Epithelial cell of esophagus (primary cell): ENCODE measurements at regions not wholly inside any gene's neighbourhood (a gene's known extent, or its start where the extent isn't known, plus 50 kb on each side); places are given as distances from the start of the nearest gene placed in this dataset.

Experiments used
- DNase-seq: peaks from one replicate; pipeline ENCODE4 v3.0.0; 2010; ENCODE audit warnings: low read depth
- H3K4me3 ChIP-seq: 2 replicates; pipeline ENCODE4 v1.5.1; 2011; ENCODE audit warnings: mild to moderate bottlenecking, low read length, control low read depth
- CTCF ChIP-seq: IDR thresholded peaks from 2 replicates; pipeline ENCODE4 v1.5.1; 2011; ENCODE audit warnings: low read depth, mild to moderate bottlenecking, low read length, control low read depth, inconsistent platforms; ENCODE audit not compliant: insufficient read depth; ENCODE audit errors: missing control alignments

- no peak for TF ChIP-seq CTCF
- H3K4me3 ChIP-seq: no peak overlapping the region
- no peak for DNase-seq
These were observed 105.1 kb upstream of the ATP1B1 start for GRCh38 chr1:169001353-169001752.

- H3K4me3 ChIP-seq: no peak overlapping the region
- DNase-seq: no peak
- no peak for TF ChIP-seq CTCF
These were observed 102.5 kb upstream of the ATP1B1 start for GRCh38 chr1:169003864-169004516.

- H3K4me3 ChIP-seq: no peak overlapping the region
- TF ChIP-seq CTCF: no peak
- DNase-seq: no peak
These were observed 100.7 kb upstream of the ATP1B1 start for GRCh38 chr1:169005776-169006175.

- no peak for TF ChIP-seq CTCF
- no peak overlapping the region for H3K4me3 ChIP-seq
- no peak for DNase-seq
These were observed 96.8 kb upstream of the ATP1B1 start for GRCh38 chr1:169009666-169010065.

GRCh38 chr1:169012416-169012815, 94.1 kb upstream of the ATP1B1 start:
- TF ChIP-seq CTCF: no peak
- no peak for DNase-seq
- no peak overlapping the region for H3K4me3 ChIP-seq

- DNase-seq: no peak
- no peak for TF ChIP-seq CTCF
- no peak overlapping the region for H3K4me3 ChIP-seq
These were observed 92.7 kb upstream of the ATP1B1 start for GRCh38 chr1:169013821-169014220.

- H3K4me3 ChIP-seq: no peak overlapping the region
- no peak for TF ChIP-seq CTCF
- no peak for DNase-seq
These were observed 91.0 kb upstream of the ATP1B1 start for GRCh38 chr1:169015464-169015863.
